Epithelial cell of proximal tubule (primary cell): ENCODE measurements at regions not wholly inside any gene's neighbourhood (a gene's known extent, or its start where the extent isn't known, plus 50 kb on each side); places are given as distances from the start of the nearest gene placed in this dataset.
"Not testable (repeated sequence)": the region's sequence is repeated elsewhere in the genome, so short reads cannot be mapped to it uniquely, and the experiment has no call there.

Experiments used
- DNase-seq: peaks from one replicate; pipeline ENCODE4 v3.0.0-alpha.2; 2011; ENCODE audit warnings: low read depth
- H3K4me3 ChIP-seq: 2 replicates; pipeline ENCODE4 v1.5.1; 2011; ENCODE audit warnings: low read depth, mild to moderate bottlenecking, low read length
- CTCF ChIP-seq: conservative IDR thresholded peaks from 2 replicates; pipeline ENCODE4 v1.5.1; 2012; ENCODE audit warnings: low read depth, mild to moderate bottlenecking, low read length

GRCh38 chr15:47027322-47027946 is 689.9 kb upstream of the SEMA6D start:
- no peak for DNase-seq
- TF ChIP-seq CTCF, result peak; percentile 12
- no peak overlapping the region for H3K4me3 ChIP-seq

GRCh38 chr15:47035475-47036406 is 681.6 kb upstream of the SEMA6D start:
- no peak for DNase-seq
- TF ChIP-seq CTCF, result no peak
- no peak overlapping the region for H3K4me3 ChIP-seq

- TF ChIP-seq CTCF, result no peak
- no peak for DNase-seq
Measured at GRCh38 chr15:47037003-47037402, 680.3 kb upstream of the SEMA6D start.

GRCh38 chr15:47039225-47039624 is 678.1 kb upstream of the SEMA6D start:
- no peak for TF ChIP-seq CTCF
- no peak overlapping the region for H3K4me3 ChIP-seq
- no peak for DNase-seq

More at GRCh38 chr15:47037003-47037402, 680.3 kb upstream of the SEMA6D start:
- H3K4me3 ChIP-seq, result no peak overlapping the region

- H3K4me3 ChIP-seq, result no peak overlapping the region
- DNase-seq, result no peak
- TF ChIP-seq CTCF, result no peak
Measured at GRCh38 chr15:47041301-47041700, 676.0 kb upstream of the SEMA6D start.

GRCh38 chr15:47047981-47048380 is 669.3 kb upstream of the SEMA6D start:
- not testable (repeated sequence) for DNase-seq, H3K4me3 ChIP-seq

- no peak for TF ChIP-seq CTCF
- no peak overlapping the region for H3K4me3 ChIP-seq
- DNase-seq, result no peak
Measured at GRCh38 chr15:47066392-47066791, 650.9 kb upstream of the SEMA6D start.

- not testable (repeated sequence) for DNase-seq, H3K4me3 ChIP-seq
Measured at GRCh38 chr15:47077846-47078245, 639.5 kb upstream of the SEMA6D start.
